Choroid plexus epithelial cell (primary cell): ENCODE measurements at regions not wholly inside any gene's neighbourhood (a gene's known extent, or its start where the extent isn't known, plus 50 kb on each side); places are given as distances from the start of the nearest gene placed in this dataset.
A peak's percentile ranks its signal among the peaks of the same experiment; 100 is the strongest.

Experiments
- DNase-seq: peaks from one replicate; pipeline ENCODE4 v3.0.0-alpha.2; 2010; ENCODE audit warnings: low read depth
- H3K4me3 ChIP-seq: 2 replicates; pipeline ENCODE4 v1.5.1; 2011; ENCODE audit warnings: low read depth, mild to moderate bottlenecking, control low read depth, low read length, moderate library complexity
- CTCF ChIP-seq: conservative IDR thresholded peaks from 2 replicates; pipeline ENCODE4 v1.5.1; 2011; ENCODE audit warnings: low read depth, mild to moderate bottlenecking, control low read depth, inconsistent platforms, low read length, moderate library complexity

GRCh38 chr4:32488690-32489089, 1768.5 kb downstream of the PCDH7 start:
- no peak overlapping the region for H3K4me3 ChIP-seq
- no peak for TF ChIP-seq CTCF
- DNase-seq: peak; percentile 73

- no peak overlapping the region for H3K4me3 ChIP-seq
- no peak for TF ChIP-seq CTCF
- DNase-seq: peak; percentile 98
Observed at GRCh38 chr4:32499171-32499570, 1779.0 kb downstream of the PCDH7 start.

GRCh38 chr4:32503241-32503640, 1783.1 kb downstream of the PCDH7 start:
- H3K4me3 ChIP-seq: no peak overlapping the region
- DNase-seq: no peak
- no peak for TF ChIP-seq CTCF

GRCh38 chr4:32506067-32506466, 1785.9 kb downstream of the PCDH7 start:
- no peak for DNase-seq
- H3K4me3 ChIP-seq: no peak overlapping the region
- no peak for TF ChIP-seq CTCF

GRCh38 chr4:32519060-32519459, 1798.9 kb downstream of the PCDH7 start:
- TF ChIP-seq CTCF: no peak
- H3K4me3 ChIP-seq: peak overlapping the region; percentile 39
- peak; percentile 63 for DNase-seq

- no peak for TF ChIP-seq CTCF
- no peak overlapping the region for H3K4me3 ChIP-seq
- DNase-seq: no peak
Observed at GRCh38 chr4:32525420-32525819, 1805.3 kb downstream of the PCDH7 start.

- no peak for TF ChIP-seq CTCF
- no peak for DNase-seq
- no peak overlapping the region for H3K4me3 ChIP-seq
Observed at GRCh38 chr4:32544846-32545245, 1824.7 kb downstream of the PCDH7 start.
